ENCODE measurements at regions not wholly inside any gene's neighbourhood (a gene's known extent, or its start where the extent isn't known, plus 50 kb on each side); places are given as distances from the start of the nearest gene placed in this dataset.

DNA sequence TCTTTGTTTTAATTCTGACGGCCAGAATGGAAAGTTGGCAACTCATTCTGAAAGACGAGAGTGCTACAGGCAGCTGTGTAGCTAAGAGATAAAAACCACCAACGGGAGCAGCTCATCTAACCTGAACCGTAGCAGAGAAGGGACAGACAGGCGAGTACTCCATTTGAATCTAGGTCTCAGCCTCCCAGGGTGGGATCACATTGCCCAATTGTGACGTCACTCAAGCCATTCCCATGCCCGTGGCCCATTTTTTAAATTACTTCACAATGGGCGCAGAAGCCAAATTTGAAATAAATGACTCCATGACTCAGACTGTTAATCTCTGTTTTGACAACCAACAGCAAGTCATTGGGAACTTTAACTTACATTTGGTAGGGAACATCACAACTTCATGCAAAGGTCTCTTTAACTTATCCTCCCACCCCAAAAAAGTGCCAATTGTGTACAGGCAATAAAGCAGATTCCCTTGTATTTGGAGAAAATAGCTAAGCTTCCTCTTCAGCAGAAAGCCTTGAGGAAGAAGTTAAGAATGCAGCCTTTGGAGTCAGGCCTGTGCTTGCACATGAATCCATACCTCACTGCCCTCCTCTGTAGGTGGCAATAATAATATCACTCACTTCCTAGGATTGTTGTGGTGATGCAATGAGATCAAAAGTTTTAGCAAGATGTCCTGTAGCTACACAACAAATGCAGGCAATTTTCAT, 93.2 kb upstream of the KIF5B start:
- Histone ChIP-seq H2AFZ (ENCODE audit: low read depth) (peak overlapping the region; percentile 9; the same call in 1 of the 2 replicates), H3K4me1 (ENCODE audit: low read depth, poor library complexity, severe bottlenecking) (peaks cover 13% of the 10 kb centered on the region), H3K4me3 (IDR thresholded peaks at IDR 0.05; ENCODE audit: insufficient read depth, low read depth, low read length) (no peak overlapping the region), H3K27ac (peak overlapping the region; percentile 25; the same call in 1 of the 2 replicates), H3K79me2 (ENCODE audit: insufficient read depth, low read depth) (no peaks in the 10 kb centered on the region), H4K20me1 (ENCODE audit: insufficient read depth) (no peaks in the 10 kb centered on the region), H3K27me3 (ENCODE audit: insufficient read depth, low read depth) (no peaks in the 10 kb centered on the region), H3K4me2 (peak overlapping the region; percentile 29; the same call in 1 of the 2 replicates), H3K36me3 (ENCODE audit: insufficient read depth) (no peaks in the 10 kb centered on the region), H3K9ac (no peak overlapping the region)
- TF ChIP-seq, protein P1, sequence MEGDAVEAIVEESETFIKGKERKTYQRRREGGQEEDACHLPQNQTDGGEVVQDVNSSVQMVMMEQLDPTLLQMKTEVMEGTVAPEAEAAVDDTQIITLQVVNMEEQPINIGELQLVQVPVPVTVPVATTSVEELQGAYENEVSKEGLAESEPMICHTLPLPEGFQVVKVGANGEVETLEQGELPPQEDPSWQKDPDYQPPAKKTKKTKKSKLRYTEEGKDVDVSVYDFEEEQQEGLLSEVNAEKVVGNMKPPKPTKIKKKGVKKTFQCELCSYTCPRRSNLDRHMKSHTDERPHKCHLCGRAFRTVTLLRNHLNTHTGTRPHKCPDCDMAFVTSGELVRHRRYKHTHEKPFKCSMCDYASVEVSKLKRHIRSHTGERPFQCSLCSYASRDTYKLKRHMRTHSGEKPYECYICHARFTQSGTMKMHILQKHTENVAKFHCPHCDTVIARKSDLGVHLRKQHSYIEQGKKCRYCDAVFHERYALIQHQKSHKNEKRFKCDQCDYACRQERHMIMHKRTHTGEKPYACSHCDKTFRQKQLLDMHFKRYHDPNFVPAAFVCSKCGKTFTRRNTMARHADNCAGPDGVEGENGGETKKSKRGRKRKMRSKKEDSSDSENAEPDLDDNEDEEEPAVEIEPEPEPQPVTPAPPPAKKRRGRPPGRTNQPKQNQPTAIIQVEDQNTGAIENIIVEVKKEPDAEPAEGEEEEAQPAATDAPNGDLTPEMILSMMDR (conservative IDR thresholded peaks at IDR 0.05; ENCODE audit: low read depth, low read length): no peak

- Histone ChIP-seq H2AFZ (ENCODE audit: low read depth) (peak overlapping the region; percentile 9; the same call in 1 of the 2 replicates), H3K27ac (peak overlapping the region; percentile 25; the same call in 1 of the 2 replicates), H4K20me1 (ENCODE audit: insufficient read depth) (no peaks in the 10 kb centered on the region), H3K4me1 (ENCODE audit: low read depth, poor library complexity, severe bottlenecking) (peaks cover 13% of the 10 kb centered on the region), H3K79me2 (ENCODE audit: insufficient read depth, low read depth) (no peaks in the 10 kb centered on the region), H3K36me3 (ENCODE audit: insufficient read depth) (no peaks in the 10 kb centered on the region), H3K4me2 (peak overlapping the region; percentile 29; the same call in 1 of the 2 replicates), H3K4me3 (IDR thresholded peaks at IDR 0.05; ENCODE audit: insufficient read depth, low read depth, low read length) (no peak overlapping the region), H3K9ac (no peak overlapping the region), H3K27me3 (ENCODE audit: insufficient read depth, low read depth) (no peaks in the 10 kb centered on the region)
- TF ChIP-seq, protein P1 (conservative IDR thresholded peaks at IDR 0.05; ENCODE audit: low read depth, low read length): no peak
These were observed 92.6 kb upstream of the KIF5B start for GRCh38 chr10:32148864-32149251.

DNA sequence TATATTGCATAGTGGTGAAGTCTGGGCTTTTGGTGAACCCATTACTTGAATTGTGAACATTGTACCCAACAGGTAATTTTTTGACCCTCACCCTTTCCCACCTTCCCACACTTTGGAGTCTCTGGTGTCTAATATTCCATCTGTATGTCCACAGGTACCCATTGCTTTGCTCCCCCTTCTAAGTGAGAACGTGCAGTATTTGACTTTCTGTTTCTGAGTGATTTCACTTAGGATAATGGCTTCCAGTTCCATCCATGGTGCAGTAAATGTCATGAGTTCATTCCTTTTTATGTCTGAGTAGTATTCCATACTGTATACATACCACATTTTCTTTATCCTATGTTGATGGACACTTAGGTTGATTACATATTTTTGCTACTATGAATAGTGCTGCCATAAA, 91.5 kb upstream of the KIF5B start:
- peaks cover 13% of the 10 kb centered on the region for H3K4me1 ChIP-seq (ENCODE audit: low read depth, poor library complexity, severe bottlenecking)
- H3K79me2 ChIP-seq (ENCODE audit: insufficient read depth, low read depth): no peaks in the 10 kb centered on the region
- H3K4me3 ChIP-seq (IDR thresholded peaks at IDR 0.05; ENCODE audit: insufficient read depth, low read depth, low read length): no peak overlapping the region
- no peak overlapping the region for H3K9ac ChIP-seq
- TF ChIP-seq, protein P1 (conservative IDR thresholded peaks at IDR 0.05; ENCODE audit: low read depth, low read length): no peak
- no peak overlapping the region for H3K4me2 ChIP-seq
- H3K36me3 ChIP-seq (ENCODE audit: insufficient read depth): no peaks in the 10 kb centered on the region
- no peaks in the 10 kb centered on the region for H3K27me3 ChIP-seq (ENCODE audit: insufficient read depth, low read depth)
- H3K27ac ChIP-seq: no peak overlapping the region
- H2AFZ ChIP-seq (ENCODE audit: low read depth): no peak overlapping the region
- no peaks in the 10 kb centered on the region for H4K20me1 ChIP-seq (ENCODE audit: insufficient read depth)

- Histone ChIP-seq H3K27me3 (ENCODE audit: insufficient read depth, low read depth) (no peaks in the 10 kb centered on the region), H3K4me3 (IDR thresholded peaks at IDR 0.05; ENCODE audit: insufficient read depth, low read depth, low read length) (no peak overlapping the region), H3K4me2 (no peak overlapping the region), H3K4me1 (ENCODE audit: low read depth, poor library complexity, severe bottlenecking) (peaks cover 13% of the 10 kb centered on the region), H3K27ac (no peak overlapping the region), H3K9ac (no peak overlapping the region), H3K79me2 (ENCODE audit: insufficient read depth, low read depth) (no peaks in the 10 kb centered on the region), H2AFZ (ENCODE audit: low read depth) (no peak overlapping the region), H3K36me3 (ENCODE audit: insufficient read depth) (no peaks in the 10 kb centered on the region), H4K20me1 (ENCODE audit: insufficient read depth) (no peaks in the 10 kb centered on the region)
- TF ChIP-seq, protein P1 (conservative IDR thresholded peaks at IDR 0.05; ENCODE audit: low read depth, low read length): no peak
These were observed 89.9 kb upstream of the KIF5B start for GRCh38 chr10:32146166-32146565.

Data from KMS-11 (cell line).